Duodenal mucosa (tissue), 2 donors: ENCODE measurements at regions not wholly inside any gene's neighbourhood (a gene's known extent, or its start where the extent isn't known, plus 50 kb on each side); places are given as distances from the start of the nearest gene placed in this dataset.

Experiments
- H3K27ac ChIP-seq: one replicate; pipeline ENCODE4 v1.7.0; 2013; ENCODE audit warnings: low read depth, low read length
- H3K27me3 ChIP-seq, 2 donors: one replicate each; pipeline ENCODE4 v1.7.0; 2013; ENCODE audit warnings: low read length in 2 of 2, control low read depth in 1 of 2; ENCODE audit not compliant: insufficient read depth in 2 of 2, control insufficient read depth in 1 of 2
- H3K36me3 ChIP-seq, 2 donors: one replicate each; pipeline ENCODE4 v1.7.0; 2013; ENCODE audit warnings: low read length in 2 of 2, control low read depth in 1 of 2; ENCODE audit not compliant: insufficient read depth in 2 of 2, control insufficient read depth in 1 of 2
- H3K4me1 ChIP-seq, 2 donors: one replicate each; pipeline ENCODE4 v1.7.0; 2013; ENCODE audit warnings: low read length in 2 of 2, control low read depth in 1 of 2; ENCODE audit not compliant: insufficient read depth in 2 of 2, control insufficient read depth in 1 of 2
- H3K4me3 ChIP-seq, 2 donors: one replicate each; pipeline ENCODE4 v1.7.0; 2013; ENCODE audit warnings: low read length in 2 of 2, low read depth in 1 of 2
- H3K9ac ChIP-seq, 2 donors: one replicate each; pipeline ENCODE4 v1.7.0; 2013; ENCODE audit warnings: low read length in 2 of 2, low read depth in 1 of 2
- H3K9me3 ChIP-seq, 2 donors: one replicate each; pipeline ENCODE4 v1.7.0; 2013; ENCODE audit warnings: low read length in 2 of 2, control low read depth in 1 of 2; ENCODE audit not compliant: control insufficient read depth in 1 of 2

DNA sequence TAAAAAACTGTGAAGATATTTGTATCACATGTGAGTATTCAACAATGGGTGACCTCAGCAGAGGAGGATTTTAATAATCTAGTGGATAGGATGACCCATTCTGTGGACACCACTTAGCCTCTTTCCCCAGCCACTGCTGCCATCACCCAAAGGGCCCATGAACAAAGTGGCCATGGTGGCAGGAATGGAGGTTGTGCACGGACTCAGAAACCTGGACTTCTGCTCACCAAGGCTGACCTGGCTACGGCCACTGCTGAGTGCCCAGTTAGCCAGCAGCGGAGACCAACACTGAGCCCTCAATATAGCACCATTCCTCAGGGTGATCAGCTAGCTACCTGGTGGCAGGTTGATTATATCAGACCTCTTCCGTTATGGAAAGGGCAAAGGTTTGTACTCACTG lies 1410.4 kb upstream of the CDH9 start:
- H3K27me3 ChIP-seq, result no peaks in the 10 kb centered on the region
- no peaks in the 10 kb centered on the region for H3K4me1 ChIP-seq
- H3K9ac ChIP-seq, result no peak overlapping the region
- H3K9me3 ChIP-seq, result peaks cover 11 to 34% of the 10 kb centered on the region in 2 donors
- H3K4me3 ChIP-seq, result no peak overlapping the region
- H3K27ac ChIP-seq, result no peak overlapping the region
- H3K36me3 ChIP-seq, result no peaks in the 10 kb centered on the region

DNA sequence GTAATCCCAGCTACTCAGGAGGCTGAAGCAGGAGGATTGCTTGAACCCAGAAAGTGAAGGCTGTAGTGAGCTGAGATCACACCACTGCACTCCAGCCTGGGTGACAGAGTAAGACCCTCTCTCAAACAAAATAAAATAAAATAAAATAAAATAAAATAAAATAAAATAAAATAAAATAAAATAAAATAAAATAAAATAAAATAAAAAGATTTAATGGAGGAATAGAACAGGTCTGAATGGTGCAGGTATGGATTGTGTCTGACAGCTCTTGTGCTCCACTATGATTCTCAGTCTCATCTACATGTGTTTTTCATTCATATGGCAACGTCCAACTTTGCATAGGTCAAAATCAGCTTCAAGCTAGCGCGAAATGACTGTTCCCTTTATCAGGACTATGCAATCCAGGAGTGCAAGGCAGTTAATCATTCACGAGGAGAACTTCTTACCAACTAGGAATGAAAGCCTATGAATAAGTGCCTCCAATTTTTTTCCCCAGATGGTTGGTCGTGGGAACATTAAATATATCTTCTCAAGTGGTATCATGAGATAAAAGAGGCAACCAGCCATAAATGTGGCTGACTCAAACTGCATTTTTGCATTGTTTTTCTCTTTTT lies 1392.3 kb upstream of the CDH9 start:
- H3K36me3 ChIP-seq, result no peaks in the 10 kb centered on the region
- H3K27me3 ChIP-seq, result no peaks in the 10 kb centered on the region
- no peaks in the 10 kb centered on the region for H3K4me1 ChIP-seq
- no peak overlapping the region for H3K9ac ChIP-seq
- peaks cover 17 to 18% of the 10 kb centered on the region in 2 donors for H3K9me3 ChIP-seq
- no peak overlapping the region for H3K27ac ChIP-seq
- H3K4me3 ChIP-seq, result no peak overlapping the region

DNA sequence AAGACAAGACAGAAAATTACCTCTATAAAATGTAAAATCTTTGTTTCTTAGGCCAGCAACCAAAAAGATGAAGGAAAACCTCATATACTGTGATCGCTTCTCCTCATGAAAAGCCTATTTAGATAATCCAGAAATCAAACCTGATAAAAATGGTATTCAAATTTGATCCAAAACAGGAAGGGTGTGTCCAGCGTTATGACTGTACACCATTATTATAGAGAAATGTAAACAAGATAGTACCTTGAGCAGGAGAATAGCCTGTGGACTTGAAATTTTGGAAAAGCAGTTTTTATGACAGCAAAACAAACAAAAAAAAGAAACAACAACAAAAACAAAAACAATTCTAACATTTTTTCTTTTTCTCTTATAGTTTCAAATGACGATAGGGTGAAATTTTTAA lies 1382.8 kb upstream of the CDH9 start:
- no peak overlapping the region for H3K9ac ChIP-seq
- H3K36me3 ChIP-seq, result no peaks in the 10 kb centered on the region
- H3K27ac ChIP-seq, result no peak overlapping the region
- no peak overlapping the region for H3K4me3 ChIP-seq
- no peaks in the 10 kb centered on the region for H3K27me3 ChIP-seq
- H3K4me1 ChIP-seq, result no peaks in the 10 kb centered on the region
- H3K9me3 ChIP-seq, result peaks cover 4 to 6% of the 10 kb centered on the region in 2 donors

DNA sequence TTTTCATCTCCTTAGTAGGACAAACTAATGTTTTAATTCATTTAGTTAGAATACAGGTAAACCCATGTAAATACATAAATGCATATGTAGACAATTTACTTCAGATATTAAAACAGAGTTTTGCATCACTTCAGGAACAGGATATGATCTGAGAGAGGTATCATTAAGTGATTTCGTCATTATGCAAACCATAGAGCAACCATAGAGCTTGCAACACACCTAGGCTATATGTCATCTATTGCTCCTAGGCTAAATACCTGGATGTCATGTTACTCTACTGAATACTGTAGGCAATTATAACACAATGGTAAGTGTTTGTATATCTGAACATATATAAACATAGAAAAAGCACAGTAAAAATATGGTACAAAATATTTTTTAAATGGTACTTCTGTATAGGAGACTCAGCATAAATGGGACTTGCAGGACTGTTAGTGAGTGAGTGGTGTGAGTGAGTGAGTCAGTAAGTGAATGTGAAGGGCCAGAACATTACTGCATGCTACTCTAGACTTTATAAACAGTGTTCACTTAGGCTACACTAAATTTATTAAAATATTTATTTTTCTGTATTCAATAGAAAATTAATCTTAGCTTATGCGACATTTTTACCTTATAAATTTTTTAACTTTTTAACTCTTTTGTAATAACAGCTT lies 1377.5 kb upstream of the CDH9 start:
- no peaks in the 10 kb centered on the region for H3K36me3 ChIP-seq
- no peaks in the 10 kb centered on the region for H3K27me3 ChIP-seq
- H3K9ac ChIP-seq, result no peak overlapping the region
- no peak overlapping the region for H3K27ac ChIP-seq
- H3K4me3 ChIP-seq, result no peak overlapping the region
- H3K4me1 ChIP-seq, result no peaks in the 10 kb centered on the region
- peaks cover 0 to 6% of the 10 kb centered on the region in 2 donors for H3K9me3 ChIP-seq

DNA sequence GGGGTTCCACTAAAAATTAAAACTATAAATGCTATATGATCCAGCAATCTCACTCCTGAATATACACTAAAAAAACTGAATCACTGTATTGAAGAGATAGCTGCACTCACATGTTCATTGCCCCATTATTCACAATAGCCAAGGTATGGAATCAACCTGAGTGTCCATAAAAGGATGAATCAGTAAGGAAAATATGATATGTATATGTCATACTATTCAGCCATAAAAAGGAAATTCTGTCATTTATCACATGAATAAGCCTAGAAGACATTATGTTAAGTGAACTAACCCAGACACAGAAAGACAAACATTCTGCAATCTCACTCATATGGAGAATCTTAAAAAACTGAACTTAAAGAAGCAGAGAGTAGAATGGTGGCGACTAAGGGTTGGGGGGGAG lies 1376.2 kb upstream of the CDH9 start:
- no peaks in the 10 kb centered on the region for H3K36me3 ChIP-seq
- H3K9ac ChIP-seq, result no peak overlapping the region
- H3K4me1 ChIP-seq, result no peaks in the 10 kb centered on the region
- H3K4me3 ChIP-seq, result no peak overlapping the region
- H3K9me3 ChIP-seq, result peaks cover 0 to 11% of the 10 kb centered on the region in 2 donors
- H3K27me3 ChIP-seq, result no peaks in the 10 kb centered on the region
- H3K27ac ChIP-seq, result no peak overlapping the region

DNA sequence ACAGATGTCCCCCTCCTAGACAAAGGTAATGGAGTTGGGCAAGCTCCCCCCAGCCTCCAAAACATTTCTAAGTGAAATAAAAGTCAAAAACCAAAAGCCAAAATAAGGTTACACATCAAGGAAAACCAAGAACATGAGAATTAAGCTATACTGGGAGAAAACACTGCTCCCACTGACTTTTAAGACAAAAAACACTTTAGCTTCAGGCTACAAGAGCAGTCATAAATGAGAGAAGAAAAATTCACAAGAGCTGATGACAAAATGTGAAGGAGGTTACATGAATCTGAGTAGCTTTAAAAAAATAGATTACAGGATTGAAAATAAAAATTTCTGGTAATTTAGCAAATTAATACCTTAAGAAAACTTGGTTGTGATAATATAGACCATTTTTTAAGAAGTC lies 1370.3 kb upstream of the CDH9 start:
- H3K27me3 ChIP-seq, result no peaks in the 10 kb centered on the region
- H3K4me3 ChIP-seq, result no peak overlapping the region
- no peak overlapping the region for H3K9ac ChIP-seq
- H3K9me3 ChIP-seq, result peaks cover 5 to 21% of the 10 kb centered on the region in 2 donors
- no peak overlapping the region for H3K27ac ChIP-seq
- H3K36me3 ChIP-seq, result no peaks in the 10 kb centered on the region
- H3K4me1 ChIP-seq, result no peaks in the 10 kb centered on the region

DNA sequence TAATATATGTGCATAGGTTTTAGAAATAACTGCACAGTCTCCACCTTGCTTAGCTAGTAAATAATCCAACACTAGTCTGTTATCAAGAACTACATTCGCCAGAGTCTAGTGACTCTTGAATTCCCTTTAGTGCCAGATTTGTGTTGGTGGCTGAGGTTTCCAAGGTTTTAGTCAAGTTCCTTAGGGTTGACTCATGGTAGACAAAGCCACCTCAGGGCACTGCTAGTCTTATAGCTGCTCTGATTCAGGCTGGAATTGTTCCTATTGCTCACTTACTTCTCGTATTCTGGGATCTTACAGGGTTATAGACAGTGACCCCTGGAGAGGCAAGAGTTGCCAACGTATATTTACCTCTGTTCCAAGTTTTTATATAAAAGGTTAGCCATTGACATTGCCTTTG lies 1369.8 kb upstream of the CDH9 start:
- H3K27me3 ChIP-seq, result no peaks in the 10 kb centered on the region
- H3K4me3 ChIP-seq, result no peak overlapping the region
- H3K36me3 ChIP-seq, result no peaks in the 10 kb centered on the region
- peaks cover 5 to 21% of the 10 kb centered on the region in 2 donors for H3K9me3 ChIP-seq
- no peak overlapping the region for H3K27ac ChIP-seq
- no peak overlapping the region for H3K9ac ChIP-seq
- no peaks in the 10 kb centered on the region for H3K4me1 ChIP-seq

DNA sequence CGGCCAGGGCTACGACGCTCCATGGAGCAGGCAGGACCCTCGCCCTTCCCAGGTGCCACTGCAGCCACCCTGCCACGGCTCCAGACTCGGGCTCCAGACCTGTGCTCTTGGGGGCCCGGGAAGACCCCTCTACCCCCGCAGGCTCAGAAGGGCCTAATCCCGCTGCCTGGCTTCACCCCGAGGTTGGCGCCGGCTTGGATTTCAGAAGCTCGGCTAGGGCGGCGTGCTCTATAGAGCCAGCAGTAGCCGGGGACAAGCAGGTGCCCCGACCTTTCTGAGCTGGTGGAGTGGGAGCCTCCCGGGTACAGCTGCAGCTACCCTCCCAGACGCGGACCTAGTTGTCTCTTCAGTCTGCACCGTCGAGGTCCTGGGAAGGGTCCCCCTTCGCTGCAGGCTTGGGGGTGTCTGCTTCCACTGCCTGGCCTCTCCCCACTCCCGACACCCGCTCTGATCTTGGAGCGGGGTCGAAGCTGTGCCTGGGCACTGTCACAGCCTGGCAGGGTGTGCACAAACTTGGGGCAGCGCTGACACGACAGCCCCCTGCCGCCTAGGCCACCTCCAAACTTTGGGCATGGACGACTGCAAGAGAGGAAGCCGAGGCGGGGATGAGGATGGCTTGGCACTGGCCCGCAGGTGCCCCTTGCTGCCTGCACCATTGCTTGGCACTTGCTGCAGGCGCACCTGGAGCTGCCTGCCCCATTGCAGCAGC lies 1366.1 kb upstream of the CDH9 start:
- H3K27me3 ChIP-seq, result no peaks in the 10 kb centered on the region
- peaks cover 5 to 19% of the 10 kb centered on the region in 2 donors for H3K9me3 ChIP-seq
- H3K27ac ChIP-seq, result no peak overlapping the region
- no peak overlapping the region for H3K4me3 ChIP-seq
- no peak overlapping the region for H3K9ac ChIP-seq
- no peaks in the 10 kb centered on the region for H3K36me3 ChIP-seq
- no peaks in the 10 kb centered on the region for H3K4me1 ChIP-seq

DNA sequence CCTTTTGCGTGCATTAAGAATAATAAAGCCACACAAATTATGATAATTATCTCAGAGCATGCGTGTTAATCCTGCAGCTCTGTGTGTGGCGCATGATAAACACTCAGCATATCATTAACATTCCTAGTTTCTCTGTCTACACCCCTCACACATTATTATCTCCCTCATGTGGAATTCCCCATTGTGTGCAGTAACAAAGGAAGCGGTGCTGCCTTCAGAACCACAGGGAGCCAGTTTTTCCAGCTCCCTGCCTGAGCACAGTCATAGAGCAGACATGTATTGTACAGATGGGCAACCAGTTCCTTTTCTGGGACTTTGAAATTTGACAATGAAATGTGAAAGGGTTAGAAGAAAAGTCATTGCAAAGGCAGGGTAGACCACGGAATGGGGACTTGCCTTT lies 1365.5 kb upstream of the CDH9 start:
- H3K4me3 ChIP-seq, result no peak overlapping the region
- H3K36me3 ChIP-seq, result no peaks in the 10 kb centered on the region
- H3K4me1 ChIP-seq, result no peaks in the 10 kb centered on the region
- H3K27ac ChIP-seq, result no peak overlapping the region
- H3K9me3 ChIP-seq, result peaks cover 5 to 19% of the 10 kb centered on the region in 2 donors
- no peaks in the 10 kb centered on the region for H3K27me3 ChIP-seq
- H3K9ac ChIP-seq, result no peak overlapping the region

DNA sequence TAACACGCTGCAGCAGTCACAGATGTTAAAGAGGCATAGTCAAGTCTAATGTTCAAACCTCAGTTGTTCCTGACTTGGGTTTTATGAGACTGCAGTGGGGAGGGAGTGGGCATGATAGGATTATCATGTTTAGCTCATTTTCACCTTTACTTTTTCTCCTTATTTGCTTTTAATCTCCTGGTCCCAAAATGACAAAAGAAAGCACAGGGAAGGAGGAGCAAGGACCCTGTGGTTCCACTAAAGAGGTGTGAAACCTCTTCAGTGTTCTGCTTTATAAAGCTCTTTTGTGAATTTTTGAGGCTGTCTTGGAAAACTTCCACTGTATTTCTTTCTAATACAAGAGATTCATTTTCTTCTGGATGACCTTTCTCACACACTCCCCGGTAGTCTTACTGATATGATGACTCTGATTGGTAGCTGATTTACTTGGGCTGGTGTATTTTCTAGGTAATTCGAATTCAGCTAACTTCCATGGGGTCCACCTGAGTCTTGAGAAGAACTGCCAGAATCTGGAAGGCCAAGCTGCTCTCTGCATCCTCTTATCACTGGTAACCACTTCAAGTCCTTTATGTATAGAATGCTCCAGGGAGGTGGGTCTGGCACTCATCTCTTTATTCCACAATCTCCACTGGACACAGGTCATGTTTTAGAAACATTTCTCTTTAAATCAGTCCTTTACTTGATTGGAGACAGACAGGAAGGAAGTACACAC lies 1364.4 kb upstream of the CDH9 start:
- Histone ChIP-seq H3K4me1 (no peaks in the 10 kb centered on the region), H3K36me3 (no peaks in the 10 kb centered on the region), H3K27ac (no peak overlapping the region), H3K9ac (no peak overlapping the region), H3K9me3 (peaks cover 10 to 15% of the 10 kb centered on the region in 2 donors), H3K27me3 (no peaks in the 10 kb centered on the region), H3K4me3 (no peak overlapping the region)
